HG03280 (cell line): ENCODE measurements at regions not wholly inside any gene's neighbourhood (a gene's known extent, or its start where the extent isn't known, plus 50 kb on each side); places are given as distances from the start of the nearest gene placed in this dataset.
"Not testable (repeated sequence)": the region's sequence is repeated elsewhere in the genome, so short reads cannot be mapped to it uniquely, and the experiment has no call there.

Source experiments
- ATAC-seq: cut with Tn5 transposase; IDR thresholded peaks from one replicate; pipeline ENCODE4 v1.9.1; 2021; ENCODE audit warnings: mild to moderate bottlenecking, moderate library complexity; ENCODE audit not compliant: unreplicated experiment

DNA sequence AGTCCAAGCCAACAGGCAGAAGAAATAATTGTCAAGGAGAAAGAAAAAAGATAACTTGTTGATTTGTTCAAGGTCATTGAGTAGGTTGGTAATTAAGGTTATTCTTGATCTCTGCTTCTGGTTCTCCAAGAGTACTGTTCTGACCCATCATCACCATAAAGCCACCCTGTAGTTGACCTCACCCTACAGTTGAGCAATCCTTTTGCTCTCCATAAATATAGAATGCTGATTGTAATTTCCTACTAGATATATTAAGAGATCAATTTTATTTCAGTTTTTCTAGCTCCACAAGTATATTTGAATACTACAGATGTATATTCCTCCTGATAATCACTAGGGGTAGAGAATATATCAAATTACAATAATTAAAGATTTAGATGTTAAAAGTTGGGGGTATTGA lies 350.5 kb upstream of the PDE3A start:
- no peak for ATAC-seq

GRCh38 chr12:20018406-20018805 lies 349.9 kb upstream of the PDE3A start:
- no peak for ATAC-seq

- ATAC-seq, result no peak
Measured at GRCh38 chr12:20024194-20024593, 344.1 kb upstream of the PDE3A start.

GRCh38 chr12:20028033-20028432 lies 340.3 kb upstream of the PDE3A start:
- no peak for ATAC-seq

DNA sequence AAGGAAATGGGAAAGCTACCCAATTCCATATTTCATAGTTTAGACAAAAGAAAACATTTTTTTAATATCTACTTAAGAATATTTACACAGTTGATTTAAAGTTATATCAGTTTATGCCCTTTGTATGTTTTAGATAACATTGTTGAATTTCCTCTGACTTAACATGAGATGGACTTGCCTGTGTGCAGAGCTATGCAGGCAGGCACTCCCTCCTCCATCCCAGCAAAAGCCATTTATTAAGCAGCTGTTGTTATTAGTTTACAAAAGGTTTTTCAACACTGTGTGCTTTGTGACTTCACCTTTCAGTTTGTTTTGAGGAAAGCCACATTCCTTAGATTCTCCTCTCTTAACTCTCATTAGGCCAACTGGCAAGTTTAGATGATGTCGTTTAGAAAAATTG lies 337.5 kb upstream of the PDE3A start:
- ATAC-seq, result no peak

DNA sequence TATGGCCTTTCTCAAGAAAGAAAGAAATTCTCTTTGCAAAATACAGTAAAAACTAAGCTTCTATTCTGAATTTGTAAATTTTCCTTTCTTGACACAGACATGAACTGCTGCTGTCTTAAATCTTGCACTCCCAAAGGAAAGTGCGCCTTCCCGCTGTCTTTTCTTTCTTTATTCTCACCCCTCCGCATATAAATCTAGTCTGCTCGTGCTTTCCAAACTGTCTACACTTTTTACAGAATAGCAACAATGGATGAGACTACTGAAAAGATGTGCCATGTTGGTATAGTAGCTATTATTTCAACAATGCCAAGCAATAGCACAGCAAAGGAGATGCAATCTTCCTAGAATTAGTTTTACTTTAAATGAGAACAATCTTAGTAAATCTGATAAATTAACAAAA lies 328.8 kb upstream of the PDE3A start:
- ATAC-seq, result no peak

- no peak for ATAC-seq
Measured at GRCh38 chr12:20040184-20040583, 328.2 kb upstream of the PDE3A start.

GRCh38 chr12:20040831-20041230 lies 327.5 kb upstream of the PDE3A start:
- ATAC-seq, result no peak

DNA sequence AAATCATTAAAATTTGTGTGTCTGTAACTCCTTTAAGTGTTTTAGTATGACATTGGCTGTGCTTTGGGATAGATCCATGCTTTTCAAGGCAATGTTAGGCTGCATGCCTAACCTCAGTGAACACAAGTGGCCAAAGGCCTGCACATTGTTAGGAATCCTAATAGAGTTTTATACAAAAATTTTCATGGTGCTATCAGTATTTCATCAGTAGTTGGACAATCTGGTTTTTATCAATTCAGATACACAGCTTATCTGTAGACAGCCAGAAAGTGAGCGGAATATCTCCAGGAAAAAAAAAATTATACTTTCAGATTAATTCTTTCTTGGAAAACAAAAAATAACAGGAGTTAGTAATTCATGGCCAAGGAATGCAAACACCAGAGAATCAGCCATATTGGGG lies 324.0 kb upstream of the PDE3A start:
- ATAC-seq, result no peak

DNA sequence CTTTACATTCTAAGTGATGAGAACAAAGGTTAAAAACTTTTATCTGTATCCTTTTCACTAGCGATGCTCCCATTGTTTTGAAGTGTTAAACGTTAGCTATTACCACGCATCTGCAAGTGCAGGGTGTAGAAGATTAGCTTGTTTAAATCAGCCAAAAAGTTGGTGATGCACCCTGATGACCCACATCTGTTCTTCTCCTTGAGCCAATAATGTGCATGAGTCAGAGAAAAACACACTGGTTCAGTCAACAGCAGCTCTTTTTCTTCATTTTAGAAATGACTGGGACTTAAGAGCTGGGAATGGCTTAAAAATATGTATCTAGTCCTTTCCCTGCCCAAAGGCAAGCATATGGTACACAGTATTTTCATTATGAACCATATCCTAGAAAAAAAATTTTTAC lies 323.5 kb upstream of the PDE3A start:
- no peak for ATAC-seq

DNA sequence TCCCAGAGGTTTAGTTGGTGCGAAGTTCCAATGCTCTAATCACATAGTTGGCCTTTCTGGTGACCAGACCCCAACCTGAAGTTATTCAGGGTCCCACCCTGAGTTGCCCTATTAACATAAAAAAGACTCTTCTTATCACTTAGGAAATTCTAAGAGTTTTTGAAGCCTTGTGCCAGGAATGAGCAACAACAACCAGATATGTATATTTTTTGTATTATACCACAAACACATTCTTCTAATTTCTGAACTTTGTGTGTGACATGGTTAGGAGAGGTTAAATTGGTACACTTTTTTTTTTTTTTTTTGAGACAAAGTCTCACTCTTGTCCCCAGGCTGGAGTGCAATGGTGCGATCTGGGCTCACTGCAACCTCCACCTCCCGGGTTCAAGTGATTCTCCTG lies 320.4 kb upstream of the PDE3A start:
- ATAC-seq, result no peak

- ATAC-seq, result no peak
Measured at GRCh38 chr12:20050221-20050620, 318.1 kb upstream of the PDE3A start.

GRCh38 chr12:20053782-20054181 lies 314.6 kb upstream of the PDE3A start:
- no peak for ATAC-seq

DNA sequence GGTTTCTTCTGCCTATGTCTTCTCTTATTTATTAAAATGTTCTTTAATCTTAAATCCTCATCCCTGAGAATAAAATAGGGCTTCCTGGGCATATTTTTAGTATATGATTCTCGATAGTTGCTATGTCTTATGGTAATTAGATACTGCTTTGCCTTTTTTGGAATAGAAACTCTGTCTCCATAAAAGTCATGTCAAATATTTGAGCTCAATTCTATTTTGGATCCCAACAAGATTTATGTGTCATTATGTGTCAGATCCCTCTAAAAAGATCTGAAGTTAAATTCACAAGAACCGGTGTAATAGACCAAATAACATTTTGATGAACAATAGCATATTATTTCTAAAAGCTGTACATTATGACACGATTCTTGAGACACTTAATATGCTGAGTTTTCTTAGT lies 312.5 kb upstream of the PDE3A start:
- no peak for ATAC-seq

GRCh38 chr12:20057398-20057797 lies 310.9 kb upstream of the PDE3A start:
- ATAC-seq, result no peak

GRCh38 chr12:20063116-20063515 lies 305.2 kb upstream of the PDE3A start:
- no peak for ATAC-seq

- no peak for ATAC-seq
Measured at GRCh38 chr12:20077618-20078017, 290.7 kb upstream of the PDE3A start.

DNA sequence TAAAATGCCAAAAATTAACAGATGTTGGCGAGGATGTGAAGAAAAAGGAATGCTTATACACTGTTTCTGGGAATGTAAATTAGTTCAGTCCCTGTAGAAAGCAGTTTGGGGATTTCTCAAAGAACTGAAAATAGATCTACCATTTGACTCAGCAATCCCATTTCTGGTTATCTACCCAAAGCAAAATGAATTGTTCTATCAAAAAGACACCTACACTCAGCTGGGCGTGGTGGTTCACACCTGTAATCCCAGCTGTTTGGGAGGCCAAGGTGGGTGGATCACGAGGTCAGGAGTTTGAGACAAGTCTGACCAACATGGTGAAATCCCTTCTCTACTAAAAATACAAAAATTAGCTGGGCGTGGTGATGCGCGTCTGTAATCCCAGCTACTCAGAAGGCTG lies 279.3 kb upstream of the PDE3A start:
- ATAC-seq, result no peak

DNA sequence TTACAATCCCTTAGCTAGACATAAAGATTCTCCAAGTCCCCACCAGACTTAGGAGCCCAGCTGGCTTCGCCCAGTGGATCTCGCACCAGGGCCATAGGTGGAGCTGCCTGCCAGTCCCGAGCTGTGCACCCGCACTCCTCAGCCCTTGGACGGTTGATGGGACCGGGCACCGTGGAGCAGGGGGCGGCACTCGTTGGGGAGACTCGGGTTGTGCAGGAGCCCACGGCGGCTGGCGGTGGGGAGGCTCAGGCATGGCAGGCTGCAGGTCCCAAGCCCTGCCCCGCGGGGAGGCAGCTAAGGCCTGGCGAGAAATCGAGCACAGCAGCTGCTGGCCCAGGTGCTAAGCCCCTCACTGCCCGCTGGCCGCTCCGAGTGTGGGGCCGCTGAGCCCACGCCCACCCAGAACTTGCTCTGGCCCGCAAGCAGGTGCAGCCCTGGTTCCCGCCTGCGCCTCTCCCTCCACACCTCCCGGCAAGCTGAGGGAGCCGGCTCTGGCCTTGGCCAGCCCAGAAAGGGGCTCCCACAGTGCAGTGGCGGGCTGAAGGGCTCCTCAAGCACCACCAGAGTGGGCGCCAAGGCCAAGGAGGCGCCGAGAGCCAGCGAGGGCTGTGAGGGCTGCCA lies 275.0 kb upstream of the PDE3A start:
- ATAC-seq, result not testable (repeated sequence)

DNA sequence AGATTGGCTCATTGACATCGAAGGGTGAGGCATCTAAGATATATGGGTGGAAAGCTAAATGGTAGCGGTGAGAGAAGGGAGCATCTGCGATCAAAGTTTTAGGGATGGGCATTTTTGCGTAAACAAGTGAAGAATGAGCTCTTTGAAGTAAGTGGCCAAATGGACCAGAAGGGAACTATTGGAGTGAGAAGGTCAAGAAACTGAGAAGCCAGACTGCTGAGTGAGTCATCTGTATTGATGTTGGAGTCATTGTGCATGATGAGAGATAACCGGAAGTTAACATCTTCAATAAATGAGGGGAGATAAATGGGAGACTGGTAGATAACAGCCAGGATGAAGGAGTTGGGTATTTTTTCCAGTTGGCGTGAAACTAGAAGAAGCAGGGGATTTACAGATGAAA lies 271.9 kb upstream of the PDE3A start:
- ATAC-seq, result no peak

- ATAC-seq, result no peak
Measured at GRCh38 chr12:20097626-20098025, 270.7 kb upstream of the PDE3A start.

DNA sequence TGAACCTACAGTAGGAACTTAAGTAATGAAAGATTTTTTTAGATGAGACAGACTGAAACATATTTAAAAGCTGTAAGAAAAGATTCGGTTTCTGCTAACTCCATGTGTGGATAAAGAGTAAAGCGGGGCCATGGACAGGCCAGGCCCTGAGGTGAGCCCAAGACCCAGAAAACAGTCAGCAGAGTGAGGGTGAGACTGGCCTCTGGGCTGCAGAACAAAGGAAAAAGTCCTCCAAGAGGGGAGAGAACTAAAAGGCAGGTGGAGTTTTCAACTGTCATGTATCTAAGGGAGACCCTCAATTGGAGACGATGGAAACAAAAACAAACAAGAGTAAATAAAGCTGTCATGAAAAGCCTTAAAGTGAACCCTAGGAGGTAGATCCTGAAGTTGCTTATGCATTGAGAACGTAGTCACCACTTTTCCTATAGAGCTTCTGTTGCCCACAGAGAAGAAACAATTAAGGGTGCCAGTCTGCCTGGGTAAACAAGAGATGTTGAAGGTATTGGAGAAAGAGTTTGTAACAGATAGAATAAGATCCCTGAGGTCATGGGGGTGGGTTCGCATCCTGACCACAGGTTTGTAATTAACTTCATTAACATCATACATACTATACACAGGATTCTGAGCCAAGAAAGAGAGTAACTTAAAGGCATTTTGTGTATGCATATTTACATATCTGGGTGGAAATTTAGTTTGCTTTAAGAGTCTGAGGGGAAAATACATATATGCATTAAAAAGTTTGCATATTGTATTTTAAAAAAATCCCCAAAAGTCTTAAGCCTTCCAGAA lies 268.7 kb upstream of the PDE3A start:
- ATAC-seq, result no peak

- ATAC-seq, result no peak
Measured at GRCh38 chr12:20101046-20101445, 267.3 kb upstream of the PDE3A start.
